Tibial artery (tissue), 4 donors: ENCODE measurements at regions not wholly inside any gene's neighbourhood (a gene's known extent, or its start where the extent isn't known, plus 50 kb on each side); places are given as distances from the start of the nearest gene placed in this dataset.

Source experiments
- DNase-seq, 2 donors: peaks; one replicate each; pipeline ENCODE4 v3.0.0-alpha.2; 2019
- H3K27ac ChIP-seq, 2 donors: fragments of 200-600 bp; sonication (generic) in 1 of 2; 1 replicate in 1 of 2; 2 replicates in 1 of 2; pipeline ENCODE4 v1.5.1; 2018 to 2019; ENCODE audit warnings: mild to moderate bottlenecking in 1 of 2
- H3K27me3 ChIP-seq, 2 donors: fragments of 200-600 bp; sonication (generic) in 1 of 2; one replicate each; pipeline versions ENCODE4 v1.5.1 to v1.6.0; 2016 to 2019
- H3K36me3 ChIP-seq, 3 donors: fragments of 200-600 bp; sonication (generic) in 2 of 3; one replicate each; pipeline ENCODE4 v1.5.1; 2016 to 2019; ENCODE audit warnings: mild to moderate bottlenecking in 2 of 3
- H3K4me1 ChIP-seq, 4 donors: fragments of 200-600 bp; sonication (generic) in 2 of 4; 1 replicate in 3 of 4; 2 replicates in 1 of 4; pipeline ENCODE4 v1.5.1; 2016 to 2019
- H3K4me3 ChIP-seq, 2 donors: fragments of 200-600 bp; sonication (generic) in 1 of 2; 1 replicate in 1 of 2; 2 replicates in 1 of 2; pipeline ENCODE4 v1.5.1; 2018 to 2019; ENCODE audit warnings: mild to moderate bottlenecking in 2 of 2
- H3K9me3 ChIP-seq, 3 donors: fragments of 200-600 bp; sonication (generic) in 1 of 3; one replicate each; pipeline ENCODE4 v1.5.1; 2016 to 2019
- CTCF ChIP-seq, 2 experiments: fragments of 200-600 bp in 1 of 2; fragments of 450-650 bp in 1 of 2; IDR thresholded peaks; one replicate each; pipeline ENCODE4 v1.5.1; 2017 to 2019; ENCODE audit warnings: antibody characterized with exemption in 2 of 2, mild to moderate bottlenecking in 1 of 2, moderate library complexity in 1 of 2
- intact Hi-C: fragments of 100-400 bp; cut with DNase I; formaldehyde crosslinking; loops from one replicate; pipeline ENCODE4 v1.15.0; 2023; ENCODE audit warnings: low total_unique reads

GRCh38 chr1:55645270-55645669 is 430.1 kb upstream of the USP24 start:
- Histone ChIP-seq H3K4me1 (peaks cover 0 to 48% (median 13%) of the 10 kb centered on the region in 4 donors), H3K27ac (peak overlapping the region in 1 of 2 donors; percentile 14), H3K36me3 (no peaks in the 10 kb centered on the region), H3K27me3 (no peaks in the 10 kb centered on the region), H3K4me3 (no peak overlapping the region), H3K9me3 (no peaks in the 10 kb centered on the region)
- intact Hi-C loops, result no loop called here
- DNase-seq, result no peak
- no peak for TF ChIP-seq CTCF (IDR thresholded peaks at IDR 0.05)

DNA sequence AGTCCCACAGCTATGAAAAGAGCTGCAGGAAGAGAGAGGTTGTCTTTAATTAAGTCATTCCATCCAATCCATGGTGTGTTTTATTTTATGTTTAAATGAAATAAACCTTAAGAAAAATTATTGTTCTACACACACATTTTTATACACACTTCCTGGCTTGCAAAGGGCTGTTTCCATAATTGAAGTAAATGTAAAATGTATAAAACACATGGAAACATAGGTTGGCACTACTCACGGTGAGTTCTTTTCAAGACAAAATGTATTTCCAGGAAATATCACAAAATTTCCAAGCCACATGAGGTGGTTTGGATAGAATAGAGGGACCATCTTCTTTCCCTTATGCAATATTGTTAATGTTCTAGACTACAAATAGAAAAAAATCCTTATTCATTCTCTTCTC is 426.8 kb upstream of the USP24 start:
- Histone ChIP-seq H3K9me3 (no peaks in the 10 kb centered on the region), H3K36me3 (no peaks in the 10 kb centered on the region), H3K4me1 (peaks cover 0 to 56% (median 10%) of the 10 kb centered on the region in 4 donors), H3K27me3 (no peaks in the 10 kb centered on the region), H3K27ac (peak overlapping the region; percentile 60 to 85), H3K4me3 (no peak overlapping the region)
- TF ChIP-seq CTCF (IDR thresholded peaks at IDR 0.05), result no peak
- no peak for DNase-seq
- intact Hi-C loops, result no loop called here

- DNase-seq, result peak; percentile 74 to 88
- H3K27ac ChIP-seq, result peak overlapping the region; percentile 60 to 85
- H3K27me3 ChIP-seq, result no peaks in the 10 kb centered on the region
- H3K4me1 ChIP-seq, result peaks cover 0 to 55% (median 16%) of the 10 kb centered on the region in 4 donors
- peak overlapping the region; percentile 31 to 38 for H3K4me3 ChIP-seq
- H3K9me3 ChIP-seq, result no peaks in the 10 kb centered on the region
- intact Hi-C loops, result no loop called here
- H3K36me3 ChIP-seq, result no peaks in the 10 kb centered on the region
- TF ChIP-seq CTCF (IDR thresholded peaks at IDR 0.05), result no peak
Measured at GRCh38 chr1:55640708-55641473, 425.7 kb upstream of the USP24 start.

- DNase-seq, result no peak
- intact Hi-C loops, result loop anchor here (10.0 kb wide), 1 partner anchor 55 kb away; no protein-coding TSS in a partner anchor
- Histone ChIP-seq H3K27me3 (no peaks in the 10 kb centered on the region), H3K27ac (peak overlapping the region in 1 of 2 donors; percentile 85), H3K9me3 (no peaks in the 10 kb centered on the region), H3K4me3 (no peak overlapping the region), H3K4me1 (peaks cover 0 to 66% (median 27%) of the 10 kb centered on the region in 4 donors), H3K36me3 (no peaks in the 10 kb centered on the region)
- TF ChIP-seq CTCF (IDR thresholded peaks at IDR 0.05), result no peak
Measured at GRCh38 chr1:55639526-55639925, 424.4 kb upstream of the USP24 start.

DNA sequence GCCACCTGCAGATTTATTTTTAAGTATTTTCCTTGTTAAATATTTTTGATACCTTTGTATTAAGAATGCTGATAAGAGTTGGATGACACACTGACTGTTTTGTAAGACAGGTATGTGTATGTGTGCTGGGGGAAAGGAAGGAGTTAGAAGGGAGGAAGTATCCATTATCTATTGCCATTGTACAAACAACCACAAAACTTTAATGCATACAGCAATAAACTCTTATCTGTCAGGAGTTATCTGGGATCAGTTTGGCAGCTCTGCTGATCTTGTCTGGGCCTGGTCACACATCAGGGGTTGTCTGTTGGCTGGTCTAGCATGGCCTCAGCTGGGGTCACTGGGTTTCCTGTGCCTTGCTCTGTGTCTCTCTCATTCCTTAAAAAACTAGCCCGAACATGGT is 423.9 kb upstream of the USP24 start:
- TF ChIP-seq CTCF (IDR thresholded peaks at IDR 0.05), result no peak
- no peaks in the 10 kb centered on the region for H3K9me3 ChIP-seq
- intact Hi-C loops, result loop anchor here (10.0 kb wide), 1 partner anchor 54 kb away; no protein-coding TSS in a partner anchor
- no peak overlapping the region for H3K4me3 ChIP-seq
- H3K27me3 ChIP-seq, result no peaks in the 10 kb centered on the region
- H3K36me3 ChIP-seq, result no peaks in the 10 kb centered on the region
- peak overlapping the region in 1 of 2 donors; percentile 85 for H3K27ac ChIP-seq
- peaks cover 0 to 71% (median 31%) of the 10 kb centered on the region in 4 donors for H3K4me1 ChIP-seq
- DNase-seq, result no peak
